NCI-H128 (cell line): ENCODE measurements at regions not wholly inside any gene's neighbourhood (a gene's known extent, or its start where the extent isn't known, plus 50 kb on each side); places are given as distances from the start of the nearest gene placed in this dataset.

ENCODE experiments used
- DNase-seq: peaks from one replicate; lab custom pipeline; 2025; ENCODE audit not compliant: unreplicated experiment; lab: John Stamatoyannopoulos, UW

DNA sequence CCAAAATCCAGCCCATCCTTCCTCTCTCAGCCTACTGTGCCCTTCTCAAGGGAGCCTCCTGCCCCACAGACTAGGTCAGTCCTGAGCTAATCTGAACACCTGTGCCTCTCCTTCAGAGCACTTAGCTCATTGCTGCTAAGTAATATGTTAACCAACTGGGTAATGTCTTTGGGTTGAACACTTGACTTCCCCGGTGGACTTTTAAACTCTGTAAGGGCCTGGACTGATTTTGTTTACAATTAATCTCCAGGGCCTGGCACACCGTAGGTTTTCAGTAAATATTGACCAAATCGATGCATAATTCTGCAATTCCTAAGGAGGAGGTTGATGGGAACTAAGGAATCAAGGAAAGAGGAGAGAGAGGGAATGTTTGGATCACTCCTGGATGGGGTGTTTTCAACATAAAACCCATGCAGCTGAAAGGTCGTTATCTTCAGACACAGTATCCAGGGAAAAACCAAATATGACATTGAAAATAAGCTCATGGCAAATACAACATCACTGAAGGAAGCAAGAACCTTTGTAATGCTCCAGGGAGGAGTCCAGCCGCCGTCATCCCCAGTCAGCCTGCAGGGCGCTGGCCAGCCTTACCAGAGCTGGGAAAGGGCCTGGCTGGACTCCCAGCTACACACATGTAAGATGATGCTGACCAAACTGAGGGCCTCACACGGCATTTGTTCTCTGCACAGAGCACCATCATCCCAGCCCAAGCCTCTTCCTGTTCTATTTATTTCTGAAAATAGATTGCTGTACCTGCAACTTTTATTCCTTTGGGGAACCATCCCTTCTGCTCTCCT, 166.3 kb downstream of the C5orf15 start:
- DNase-seq = no peak

GRCh38 chr5:133801431-133801830, 167.0 kb downstream of the C5orf15 start:
- DNase-seq = no peak

GRCh38 chr5:133799571-133800237, 168.7 kb downstream of the C5orf15 start:
- no peak for DNase-seq

GRCh38 chr5:133797167-133797566, 171.3 kb downstream of the C5orf15 start:
- DNase-seq = no peak

GRCh38 chr5:133796186-133796585, 172.2 kb downstream of the C5orf15 start:
- DNase-seq = no peak

DNA sequence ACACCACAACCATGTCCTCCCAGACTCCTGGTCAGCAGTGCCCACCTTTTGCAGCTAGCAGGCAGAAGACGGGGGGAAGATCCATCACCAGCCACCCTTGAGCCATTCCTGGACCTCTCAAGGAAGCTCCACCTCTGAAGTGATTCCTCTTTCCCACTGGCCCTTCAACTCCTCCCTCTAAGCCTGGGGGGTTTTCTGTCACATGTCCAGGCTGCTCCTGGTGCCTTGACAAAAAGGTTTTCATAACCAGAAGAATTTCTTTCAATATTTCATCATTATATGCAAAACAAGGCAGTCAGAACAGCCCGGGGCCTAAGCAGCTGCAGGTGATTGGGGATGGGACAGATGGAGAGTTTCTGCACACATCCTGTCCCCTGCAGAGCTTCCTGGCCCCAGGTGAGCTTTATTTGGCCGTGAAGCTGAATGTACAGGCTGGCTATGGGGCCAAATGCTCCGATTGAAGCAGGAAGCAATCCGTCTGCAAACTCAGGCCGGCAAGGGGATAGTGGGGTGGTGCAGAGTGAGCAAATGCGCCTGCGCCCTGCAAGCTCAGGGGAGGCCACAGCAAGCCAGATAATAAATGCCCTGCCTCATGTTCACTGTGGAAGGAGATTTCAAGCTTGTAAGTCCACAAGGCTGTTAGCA, 173.5 kb downstream of the C5orf15 start:
- no peak for DNase-seq

- DNase-seq = no peak
These were observed 174.5 kb downstream of the C5orf15 start for GRCh38 chr5:133793756-133794465.

DNA sequence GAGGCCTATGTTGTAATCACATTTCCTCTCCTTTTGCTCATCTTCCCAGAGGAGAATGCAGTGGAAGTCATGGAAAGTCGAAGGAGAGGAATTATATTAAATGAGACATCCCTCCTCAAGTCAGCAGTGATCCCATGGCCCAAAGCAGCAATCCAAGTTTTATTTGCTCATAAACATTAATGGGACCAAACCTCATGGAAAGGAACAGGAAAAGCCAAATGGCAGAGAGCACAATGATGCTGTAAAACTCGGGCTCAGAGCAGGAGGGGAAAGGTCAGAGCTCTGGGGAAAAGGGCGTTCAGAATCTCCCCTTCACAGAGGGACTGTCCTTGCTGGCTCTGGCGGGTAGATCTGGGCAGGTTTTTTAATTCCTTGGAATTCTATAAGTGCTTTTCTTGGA, 175.8 kb downstream of the C5orf15 start:
- DNase-seq = no peak

- no peak for DNase-seq
These were observed 176.4 kb downstream of the C5orf15 start for GRCh38 chr5:133792024-133792423.

DNA sequence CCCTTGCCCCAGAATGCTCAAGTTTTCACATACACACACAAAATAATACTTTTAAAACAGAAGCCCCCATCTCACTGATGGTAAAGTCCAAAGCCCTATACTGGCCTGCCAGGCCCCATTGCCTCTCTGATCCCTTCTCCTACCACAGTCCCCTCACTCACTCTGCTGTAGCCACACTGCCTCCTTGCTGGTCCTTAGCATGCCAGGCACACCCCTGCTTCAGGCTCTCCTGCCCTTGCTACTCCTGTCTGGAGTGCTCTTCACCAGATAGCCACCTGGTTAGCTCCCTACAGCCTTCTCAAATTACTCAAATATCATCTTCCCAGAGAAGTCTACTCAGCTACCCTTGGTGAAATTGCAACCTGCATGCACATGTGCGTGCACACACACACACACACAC, 177.5 kb downstream of the C5orf15 start:
- no peak for DNase-seq

- DNase-seq = no peak
These were observed 177.1 kb upstream of the FSTL4 start for GRCh38 chr5:133789428-133789827.

DNA sequence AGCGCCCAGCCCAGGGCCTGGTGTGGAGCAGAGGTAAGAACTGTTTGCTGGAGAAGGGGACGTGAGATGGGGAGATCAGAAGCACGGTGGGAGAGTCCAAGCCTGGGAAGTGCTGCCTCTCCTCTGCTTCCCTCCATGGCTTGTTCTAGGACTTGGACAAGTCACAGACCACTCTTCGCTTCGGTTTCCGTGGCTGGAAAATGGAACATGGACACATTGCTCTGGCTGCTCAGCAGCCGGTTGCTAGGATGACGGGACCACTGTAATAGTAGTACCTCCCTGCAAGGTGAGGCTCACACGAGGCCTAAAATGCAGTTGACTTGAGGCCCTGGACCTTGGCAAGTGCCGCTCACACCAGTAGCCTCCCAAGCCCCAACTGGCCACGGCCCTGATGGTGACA, 175.8 kb upstream of the FSTL4 start:
- no peak for DNase-seq

- no peak for DNase-seq
These were observed 174.1 kb upstream of the FSTL4 start for GRCh38 chr5:133786420-133786819.

DNA sequence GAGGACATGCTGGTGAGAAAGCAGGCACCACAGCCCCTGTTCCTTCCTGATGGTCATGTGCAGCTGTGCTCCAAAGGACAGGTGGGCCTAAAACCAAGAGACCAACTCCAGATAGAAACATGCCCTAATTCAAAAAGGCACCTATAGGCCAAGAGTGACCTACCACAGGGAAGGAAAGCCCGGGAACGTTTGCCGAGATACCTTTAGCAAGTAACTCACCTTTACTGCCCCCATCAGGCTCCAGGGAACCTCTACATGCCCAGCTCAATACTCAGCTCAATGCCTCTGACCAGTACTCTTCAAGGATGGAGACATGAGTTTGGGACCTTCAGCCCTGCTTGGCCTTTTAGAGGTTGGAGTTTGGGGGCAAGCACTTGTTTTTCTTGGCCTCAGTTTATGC, 172.8 kb upstream of the FSTL4 start:
- DNase-seq = no peak

- DNase-seq = no peak
These were observed 171.1 kb upstream of the FSTL4 start for GRCh38 chr5:133783481-133783880.

DNA sequence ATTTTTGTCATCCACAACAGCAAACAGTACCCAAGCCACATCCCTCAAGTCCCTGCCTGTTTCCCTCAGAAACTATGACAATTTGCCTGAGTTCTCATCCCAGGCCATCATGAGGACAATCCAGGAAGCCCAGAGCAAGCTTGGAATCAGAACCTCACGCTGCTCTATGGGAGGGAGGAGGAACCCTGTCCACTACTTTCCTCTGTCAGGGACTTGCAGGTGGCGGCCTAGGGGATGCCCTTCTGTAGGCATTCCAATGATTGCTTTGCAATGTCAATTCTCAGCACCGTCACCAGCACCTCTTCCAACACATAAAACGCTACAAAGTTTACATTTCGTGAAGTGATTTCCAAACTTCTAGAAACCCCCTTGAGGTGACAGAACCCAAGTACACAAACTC, 170.4 kb upstream of the FSTL4 start:
- no peak for DNase-seq

DNA sequence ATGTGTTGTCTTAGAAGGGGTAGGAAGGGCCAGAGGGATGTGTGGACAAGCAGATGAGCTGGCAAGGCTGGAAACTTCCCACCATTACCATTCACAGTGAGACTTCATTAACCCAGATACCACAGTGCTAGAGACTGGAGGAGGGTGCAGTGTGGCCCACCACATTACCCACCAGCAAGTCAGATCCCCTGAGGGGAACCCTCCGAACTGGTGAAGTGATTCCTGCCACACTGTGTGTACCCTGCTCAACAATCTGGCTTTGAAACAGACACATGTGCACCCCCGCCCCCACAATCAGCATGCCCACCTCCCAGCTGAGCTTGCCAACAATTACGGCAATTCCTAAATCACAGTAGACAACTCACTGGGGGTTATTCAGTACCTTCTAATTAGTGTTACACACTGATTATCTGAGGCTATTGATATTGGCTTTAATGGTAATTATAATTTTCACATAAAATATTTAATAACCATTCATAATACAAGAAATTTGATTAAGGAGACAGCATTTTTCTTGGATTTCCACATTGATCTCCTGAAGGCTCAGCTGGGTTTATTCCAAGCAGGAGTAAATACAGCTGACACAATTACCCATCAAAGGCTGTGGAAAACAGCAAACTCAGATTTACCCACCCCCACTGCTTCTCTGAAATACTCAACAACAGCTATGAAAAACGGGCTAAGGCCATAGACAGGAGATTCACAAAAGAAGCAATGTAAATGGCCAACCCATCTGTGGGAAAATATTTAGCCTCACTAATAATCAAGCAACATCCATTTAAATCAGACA, 169.3 kb upstream of the FSTL4 start:
- DNase-seq = no peak

- no peak for DNase-seq
These were observed 168.4 kb upstream of the FSTL4 start for GRCh38 chr5:133780619-133781280.

- DNase-seq = no peak
These were observed 167.6 kb upstream of the FSTL4 start for GRCh38 chr5:133779828-133780475.

- DNase-seq = no peak
These were observed 166.3 kb upstream of the FSTL4 start for GRCh38 chr5:133778636-133779035.
